Stimulated activated CD8-positive, alpha-beta memory T cell treated with anti-CD3 and anti-CD28 coated beads, Interleukin-2, amount 100 ng/mL, for 48 hours (primary cell): ENCODE measurements at regions not wholly inside any gene's neighbourhood (a gene's known extent, or its start where the extent isn't known, plus 50 kb on each side); places are given as distances from the start of the nearest gene placed in this dataset.
"Not testable (repeated sequence)": the region's sequence is repeated elsewhere in the genome, so short reads cannot be mapped to it uniquely, and the experiment has no call there.

Source experiments
- DNase-seq, 2 donors: peaks; one replicate each; pipeline ENCODE4 v3.0.0-alpha.2; 2020; ENCODE audit warnings: low read depth in 2 of 2

DNA sequence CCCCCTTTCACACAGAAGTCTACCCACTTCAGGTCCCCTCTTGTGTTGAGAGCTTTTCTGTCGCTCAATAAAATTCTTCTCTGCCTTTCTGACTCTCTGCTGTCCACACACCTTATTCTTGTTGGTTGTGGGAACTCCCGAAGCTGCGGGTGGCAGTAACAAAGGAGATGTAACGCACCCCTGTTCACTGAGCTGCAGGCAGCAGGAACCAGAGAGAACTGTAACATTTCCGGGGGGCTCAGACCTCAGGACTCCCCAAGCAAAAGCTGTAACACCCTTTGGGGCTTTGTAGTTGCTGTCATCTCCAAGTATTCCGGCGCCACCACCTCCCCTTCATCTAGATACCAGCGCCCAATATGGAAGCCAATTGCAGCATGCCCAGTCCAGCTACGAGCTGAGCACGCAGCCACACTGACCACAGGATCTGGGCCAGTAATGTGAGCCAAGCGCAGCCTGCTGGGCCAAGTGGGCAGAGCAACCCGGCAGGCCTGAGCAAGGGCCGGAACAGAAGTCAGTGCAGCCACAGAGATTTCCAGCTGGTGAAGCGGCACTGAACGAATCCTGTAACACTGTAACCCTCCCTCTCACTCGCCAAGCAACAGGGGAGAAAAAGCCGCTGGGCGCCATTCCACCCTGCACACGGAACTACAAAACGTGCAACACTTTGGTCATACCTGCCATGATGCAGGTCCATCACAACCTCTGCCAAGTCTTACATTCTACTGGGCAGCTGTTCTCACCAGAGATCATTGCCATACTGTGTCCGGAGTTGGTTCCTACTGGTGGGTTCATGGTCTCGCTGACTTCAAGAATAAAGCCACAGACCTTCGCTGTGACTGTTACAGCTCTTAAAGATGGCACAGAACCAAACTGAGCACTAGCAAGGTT lies 194.3 kb downstream of the SPATA31A6 start:
- not testable (repeated sequence) for DNase-seq

DNA sequence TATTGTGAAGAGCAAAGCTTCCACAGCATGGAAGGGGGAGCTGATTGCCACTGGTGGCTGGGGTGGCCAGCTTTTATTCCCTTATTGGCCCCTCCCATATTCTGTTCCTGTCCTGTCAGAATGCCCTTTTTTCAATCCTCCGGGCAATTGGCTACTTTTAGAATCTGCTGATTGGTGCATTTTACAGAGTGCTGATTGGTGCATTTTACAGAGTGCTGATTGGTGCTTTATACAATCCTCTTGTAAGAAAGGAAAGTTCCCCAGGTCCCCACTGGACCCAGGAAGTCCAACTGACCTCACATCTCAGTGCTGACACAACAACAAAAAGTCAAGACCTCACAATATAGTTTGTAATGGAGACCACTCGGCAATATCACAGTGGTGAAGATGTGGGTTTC lies 195.0 kb downstream of the SPATA31A6 start:
- no peak for DNase-seq

DNA sequence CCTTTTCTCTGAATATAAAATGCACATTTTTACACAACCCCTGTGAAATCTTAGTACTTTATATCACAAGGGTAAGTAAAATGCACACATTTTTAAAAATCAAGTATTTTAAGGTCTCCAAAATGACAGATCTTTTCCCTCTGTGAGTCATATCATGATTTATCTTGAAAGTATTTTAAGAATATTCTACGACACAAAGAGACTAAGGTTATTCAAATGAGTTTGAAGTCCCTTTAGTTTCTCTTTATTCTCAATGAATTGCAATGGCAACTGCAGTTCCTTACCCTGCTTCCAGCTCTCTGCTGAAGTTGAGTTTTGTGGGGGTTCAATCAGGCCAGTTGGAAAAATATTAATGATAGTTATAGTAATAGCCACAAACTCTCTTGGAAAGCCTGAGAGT lies 196.1 kb downstream of the SPATA31A6 start:
- DNase-seq, result not testable (repeated sequence)

DNA sequence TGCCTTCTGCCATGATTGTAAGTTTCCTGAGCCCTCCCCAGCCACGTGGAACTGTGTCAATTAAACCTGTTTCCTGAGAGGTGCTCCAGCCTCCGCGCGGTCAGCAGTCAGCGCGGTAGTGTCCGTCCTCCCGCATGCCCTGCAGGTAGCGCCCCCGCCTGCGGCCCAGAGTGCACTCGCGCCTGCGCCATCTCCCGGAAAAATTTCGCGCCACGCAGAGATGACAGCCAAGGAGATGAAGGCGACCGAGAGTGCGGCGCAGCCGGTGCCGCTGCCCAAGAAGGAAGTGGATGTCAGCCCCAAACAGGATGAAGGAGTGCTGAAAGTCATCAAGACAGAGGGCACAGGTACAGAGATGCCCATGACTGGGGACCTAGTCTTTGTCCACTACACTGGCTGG lies 201.1 kb downstream of the SPATA31A6 start:
- DNase-seq, result not testable (repeated sequence)

DNA sequence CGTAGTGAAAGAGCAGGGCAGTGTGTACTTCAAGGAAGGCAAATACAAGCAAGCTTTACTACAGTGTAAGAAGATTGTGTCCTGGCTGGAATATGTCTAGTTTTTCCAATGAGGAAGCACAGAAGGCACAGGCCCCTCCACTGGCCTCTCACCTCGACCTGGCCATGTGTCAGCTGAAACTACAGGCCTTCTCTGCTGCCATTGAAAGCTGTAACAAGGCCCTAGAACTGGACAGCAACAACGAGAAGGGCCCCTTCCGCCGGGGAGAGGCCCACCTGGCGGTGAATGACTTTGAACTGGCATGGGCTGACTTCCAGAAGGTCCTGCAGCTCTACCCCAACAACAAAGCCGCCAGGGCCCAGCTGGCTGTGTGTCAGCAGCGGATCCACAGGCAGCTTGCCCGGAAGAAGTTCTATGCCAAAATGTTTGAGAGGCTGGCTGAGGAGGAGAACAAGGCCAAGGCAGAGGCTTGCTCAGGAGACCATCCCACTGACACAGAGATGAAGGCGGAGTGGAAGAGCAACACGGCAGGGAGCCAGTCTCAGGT lies 202.2 kb downstream of the SPATA31A6 start:
- DNase-seq, result not testable (repeated sequence)

DNA sequence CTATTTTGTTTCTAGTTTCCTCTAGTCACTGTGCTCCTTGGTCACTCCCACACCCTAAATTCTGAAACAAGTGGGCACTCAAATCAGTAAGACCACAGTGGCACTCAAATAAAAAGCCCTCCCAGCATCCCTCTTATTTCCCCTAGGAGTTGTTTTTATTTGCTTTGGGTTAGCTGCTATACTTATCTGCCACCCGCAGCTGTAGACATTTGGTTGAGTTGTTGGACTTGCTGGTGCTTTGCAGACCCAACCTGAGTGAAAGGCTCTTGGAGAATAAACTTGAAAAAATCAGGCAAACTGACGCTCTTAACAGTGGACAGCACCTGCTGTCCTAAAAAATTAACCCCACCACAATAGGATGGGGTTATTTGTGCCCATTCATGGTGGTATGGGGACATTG lies 203.0 kb downstream of the SPATA31A6 start:
- no peak for DNase-seq

DNA sequence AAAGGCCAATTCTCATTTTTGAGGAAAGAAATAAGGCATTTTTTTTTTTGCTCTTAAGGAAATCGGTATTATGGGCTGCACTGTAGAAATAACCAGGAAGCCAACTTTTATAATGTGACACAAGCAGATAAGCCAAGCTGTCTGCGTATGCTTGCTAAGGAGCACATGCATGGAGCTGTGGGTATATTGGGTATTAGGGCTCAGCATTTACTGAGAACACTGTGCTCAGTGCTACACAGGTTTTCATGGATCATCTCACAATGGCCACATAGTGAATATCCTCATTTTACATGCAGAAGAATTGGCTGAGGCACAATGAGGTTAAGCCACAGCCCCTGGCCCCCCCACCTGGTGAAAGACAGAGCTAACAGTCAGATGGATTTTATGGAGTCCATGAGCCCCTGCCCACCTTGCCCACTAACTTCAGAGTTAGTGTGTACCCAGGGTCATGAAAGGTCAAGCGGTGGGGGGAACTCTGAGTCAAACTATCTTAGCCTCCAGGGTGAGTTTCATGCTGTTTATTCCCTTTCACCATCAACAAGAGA lies 204.8 kb downstream of the SPATA31A6 start:
- DNase-seq, result no peak

DNA sequence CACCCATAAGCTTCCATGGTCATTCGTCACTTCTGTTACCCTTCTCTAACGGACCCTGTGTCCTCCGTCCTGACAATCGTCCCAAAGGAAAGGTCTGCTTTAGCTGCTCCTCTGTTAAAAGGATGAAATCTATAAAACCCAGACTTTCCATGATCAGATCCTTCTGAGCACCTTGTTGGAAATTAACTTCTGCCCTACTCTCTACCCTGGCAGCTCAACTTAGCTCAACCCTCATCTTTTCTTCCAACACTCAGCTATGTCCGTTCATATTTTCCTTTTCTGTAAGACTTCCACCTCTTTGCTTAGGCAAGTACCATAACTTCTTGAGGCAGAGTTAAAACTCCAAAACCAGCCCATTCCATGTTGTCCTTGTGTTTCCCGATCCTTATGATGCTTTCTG lies 205.4 kb downstream of the SPATA31A6 start:
- no peak for DNase-seq

DNA sequence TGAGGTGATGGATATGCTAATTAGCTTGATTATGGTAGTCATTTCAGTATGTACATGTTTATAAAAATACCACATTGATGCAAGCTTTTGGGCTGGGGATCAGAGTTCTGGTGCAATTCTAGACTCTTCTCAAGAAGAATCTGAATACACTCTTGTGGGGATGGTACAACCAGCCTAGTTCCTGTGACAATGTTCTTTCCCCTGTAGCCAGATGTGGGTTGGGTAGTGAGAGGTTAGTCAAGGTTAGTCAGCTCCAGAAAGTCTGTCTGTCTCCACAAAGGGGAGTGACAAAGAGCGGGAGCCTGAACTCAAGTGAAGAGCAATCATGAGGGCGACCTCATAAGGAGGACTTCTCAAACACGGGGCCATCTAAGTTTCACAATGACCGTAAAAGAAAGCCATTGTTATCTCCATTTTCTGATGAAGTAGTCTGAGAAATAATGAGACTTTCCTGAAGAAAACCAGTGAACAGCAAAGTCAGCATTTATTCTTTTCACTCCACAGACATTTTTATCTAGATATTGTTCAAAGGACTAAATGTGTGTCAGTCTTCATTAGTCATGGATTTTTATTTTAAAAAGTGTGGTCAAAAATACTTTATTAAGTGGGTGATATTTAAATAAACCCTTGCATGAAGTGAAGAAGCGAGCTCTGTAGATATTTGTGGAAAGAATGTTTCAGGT lies 209.5 kb downstream of the SPATA31A6 start:
- not testable (repeated sequence) for DNase-seq

DNA sequence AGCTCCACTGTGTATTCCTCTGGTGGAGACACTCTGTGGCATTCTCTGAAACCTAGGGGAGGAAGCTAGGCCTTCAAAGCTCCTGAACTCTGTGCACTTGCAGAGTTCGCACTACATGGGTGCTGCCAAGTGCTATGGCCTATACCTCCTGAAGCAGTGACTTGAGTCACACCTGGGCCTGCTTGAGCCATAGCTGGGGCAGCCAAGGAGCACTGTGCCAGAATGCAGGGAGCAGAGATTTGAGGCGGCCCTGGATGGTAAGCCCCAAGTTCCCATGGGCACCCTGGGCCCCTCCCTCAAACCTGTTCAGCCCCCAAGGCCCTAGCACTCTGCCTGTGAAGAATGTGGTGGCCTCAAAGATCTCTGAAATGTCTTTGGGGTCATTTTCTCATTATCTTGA lies 212.9 kb downstream of the SPATA31A6 start:
- no peak for DNase-seq

DNA sequence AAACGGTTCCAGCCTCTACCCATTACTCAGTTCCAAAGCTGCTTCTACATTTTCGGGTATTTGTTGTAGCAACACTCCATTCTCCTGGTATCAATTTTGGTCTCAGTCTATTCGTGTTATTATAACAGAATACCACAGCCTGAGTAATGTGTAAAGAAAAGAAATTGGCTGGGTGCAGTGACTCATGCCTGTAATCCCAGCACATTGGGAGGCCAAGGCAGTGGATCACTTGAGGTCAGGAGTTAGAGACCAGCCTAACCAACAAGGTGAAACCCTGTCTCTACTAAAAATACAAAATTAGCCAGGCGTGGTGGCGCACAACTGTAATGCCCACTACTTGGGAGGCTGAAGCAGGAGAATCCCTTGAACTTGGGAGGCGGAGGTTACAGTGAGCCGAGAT lies 213.9 kb downstream of the SPATA31A6 start:
- not testable (repeated sequence) for DNase-seq

DNA sequence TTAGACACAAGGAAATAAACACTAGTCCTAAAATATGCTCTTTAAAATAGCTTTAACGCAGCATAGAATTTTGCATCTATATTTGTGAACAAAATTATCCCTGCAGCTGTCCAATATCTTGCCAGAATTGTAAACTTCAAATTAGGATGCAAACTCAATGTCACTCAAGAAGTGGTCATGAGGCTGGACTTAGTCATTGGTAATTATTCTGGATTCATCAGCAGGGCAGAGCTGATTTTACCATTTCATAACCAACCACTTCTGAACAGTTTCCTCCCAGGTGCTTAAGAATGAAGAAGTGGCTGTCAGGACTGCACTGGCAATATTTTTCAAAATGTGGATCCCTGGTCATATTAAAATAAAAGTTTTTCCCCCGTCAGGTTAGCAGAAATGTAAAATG lies 219.5 kb downstream of the SPATA31A6 start:
- DNase-seq, result not testable (repeated sequence)

DNA sequence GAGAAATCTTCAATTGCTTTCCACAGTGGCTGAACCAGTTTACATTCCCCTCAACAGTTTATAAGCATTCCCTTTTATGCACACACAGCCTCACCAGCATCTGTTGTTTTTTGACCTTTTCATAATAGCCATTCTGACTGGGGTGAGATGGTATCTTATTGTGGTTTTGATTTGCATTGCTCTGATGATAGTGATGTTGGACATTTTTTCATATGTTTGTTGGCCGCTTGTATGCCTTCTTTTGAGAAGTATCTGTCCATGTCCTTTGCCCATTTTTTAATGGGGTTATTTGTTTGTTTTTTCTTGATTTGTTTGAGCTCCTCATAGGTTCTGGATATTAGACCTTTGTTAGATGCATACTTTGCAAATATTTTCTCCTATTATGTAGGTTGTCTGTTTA lies 226.1 kb downstream of the SPATA31A6 start:
- not testable (repeated sequence) for DNase-seq

DNA sequence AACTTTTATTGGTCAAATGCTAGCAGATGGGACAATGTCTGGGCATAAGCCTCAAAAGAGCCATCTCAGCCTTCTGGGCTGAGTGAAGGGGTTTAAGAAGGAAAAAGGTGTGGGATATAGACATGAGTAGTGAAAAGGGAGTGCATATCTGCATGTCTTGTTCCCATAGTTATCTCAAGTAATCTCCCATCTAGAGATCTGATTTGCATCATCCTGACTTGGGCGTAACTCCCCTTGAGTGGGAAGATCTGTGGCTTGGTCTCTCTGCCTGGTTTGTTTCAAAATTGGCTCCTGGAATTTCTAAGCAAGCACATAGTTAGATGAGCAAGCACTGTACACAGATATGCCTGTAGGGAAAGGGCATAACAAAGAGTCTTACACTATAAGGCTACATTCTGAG lies 228.9 kb downstream of the SPATA31A6 start:
- not testable (repeated sequence) for DNase-seq

DNA sequence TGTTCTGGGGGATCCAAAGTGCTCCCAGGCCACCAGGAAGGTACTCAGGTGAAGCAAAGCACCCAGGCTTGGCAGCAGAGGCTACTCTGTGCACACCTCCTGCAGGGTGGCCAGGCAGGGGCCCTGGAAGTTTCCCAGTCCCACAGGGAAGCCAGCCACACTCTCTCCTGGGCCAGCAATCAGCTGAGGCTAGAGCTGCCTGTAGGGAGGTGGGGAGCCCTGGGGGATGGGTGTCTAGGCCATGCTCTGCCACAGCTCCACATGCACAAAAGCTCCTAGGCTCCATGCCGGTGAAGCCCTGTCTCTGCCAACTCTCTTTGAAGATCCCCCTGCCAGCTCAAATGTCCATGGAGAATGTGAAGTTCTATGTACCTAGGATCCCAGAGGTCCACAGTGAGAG lies 231.4 kb downstream of the SPATA31A6 start:
- DNase-seq, result not testable (repeated sequence)

DNA sequence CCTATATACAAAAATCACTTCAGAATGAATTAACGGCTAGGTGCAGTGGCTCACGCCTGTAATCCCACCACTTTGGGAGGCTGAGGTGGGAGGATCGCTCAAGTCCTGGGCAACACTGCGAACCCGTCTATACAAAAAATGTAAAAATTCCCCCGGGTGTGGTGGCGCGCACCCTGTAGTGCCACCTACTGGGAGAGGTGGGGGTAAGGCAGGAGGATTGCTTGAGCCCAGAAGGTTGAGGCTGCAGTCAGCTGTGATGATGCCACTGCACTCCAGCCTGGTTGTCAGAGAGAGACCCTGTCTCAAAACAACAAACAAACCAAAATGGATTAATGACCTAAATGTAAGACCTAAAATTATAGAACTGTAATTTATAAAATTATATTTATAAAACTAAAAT lies 236.2 kb downstream of the SPATA31A6 start:
- not testable (repeated sequence) for DNase-seq

DNA sequence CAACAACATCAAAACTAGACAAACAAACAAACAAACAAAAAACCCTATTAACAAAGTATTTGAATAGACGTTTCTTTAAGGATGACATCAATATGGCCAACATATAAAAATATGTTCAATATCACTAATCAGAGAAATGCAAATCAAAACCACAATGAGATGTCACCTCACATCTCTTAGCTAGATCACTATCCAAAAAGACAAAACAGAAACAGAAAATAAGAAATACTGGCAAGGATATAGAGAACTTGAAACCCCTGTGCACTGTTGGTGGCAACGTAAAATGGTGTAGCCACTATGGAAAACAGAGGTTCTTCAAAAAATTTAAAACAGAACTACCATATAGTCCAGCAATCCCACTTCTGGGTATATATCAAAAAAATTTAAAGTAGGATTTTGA lies 236.9 kb downstream of the SPATA31A6 start:
- DNase-seq, result not testable (repeated sequence)

DNA sequence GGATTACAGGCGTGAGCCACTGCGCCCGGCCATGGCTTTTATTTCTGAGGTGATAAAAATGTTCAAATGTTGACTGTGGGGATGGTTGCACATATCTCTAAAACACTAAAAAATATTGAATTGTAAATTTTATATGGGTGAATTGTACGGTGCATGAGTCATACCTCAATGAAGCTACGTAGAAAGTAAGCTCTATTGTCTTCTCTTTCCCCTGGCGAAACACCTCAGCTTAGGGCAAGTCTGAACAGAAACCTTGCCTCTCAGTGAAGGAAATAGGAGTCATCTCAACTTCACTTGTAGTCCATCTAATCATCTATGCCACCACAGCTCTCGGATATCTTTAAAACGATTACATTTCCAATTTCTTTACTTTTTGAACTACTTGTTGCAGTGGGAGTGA lies 238.2 kb downstream of the SPATA31A6 start:
- DNase-seq, result not testable (repeated sequence)

DNA sequence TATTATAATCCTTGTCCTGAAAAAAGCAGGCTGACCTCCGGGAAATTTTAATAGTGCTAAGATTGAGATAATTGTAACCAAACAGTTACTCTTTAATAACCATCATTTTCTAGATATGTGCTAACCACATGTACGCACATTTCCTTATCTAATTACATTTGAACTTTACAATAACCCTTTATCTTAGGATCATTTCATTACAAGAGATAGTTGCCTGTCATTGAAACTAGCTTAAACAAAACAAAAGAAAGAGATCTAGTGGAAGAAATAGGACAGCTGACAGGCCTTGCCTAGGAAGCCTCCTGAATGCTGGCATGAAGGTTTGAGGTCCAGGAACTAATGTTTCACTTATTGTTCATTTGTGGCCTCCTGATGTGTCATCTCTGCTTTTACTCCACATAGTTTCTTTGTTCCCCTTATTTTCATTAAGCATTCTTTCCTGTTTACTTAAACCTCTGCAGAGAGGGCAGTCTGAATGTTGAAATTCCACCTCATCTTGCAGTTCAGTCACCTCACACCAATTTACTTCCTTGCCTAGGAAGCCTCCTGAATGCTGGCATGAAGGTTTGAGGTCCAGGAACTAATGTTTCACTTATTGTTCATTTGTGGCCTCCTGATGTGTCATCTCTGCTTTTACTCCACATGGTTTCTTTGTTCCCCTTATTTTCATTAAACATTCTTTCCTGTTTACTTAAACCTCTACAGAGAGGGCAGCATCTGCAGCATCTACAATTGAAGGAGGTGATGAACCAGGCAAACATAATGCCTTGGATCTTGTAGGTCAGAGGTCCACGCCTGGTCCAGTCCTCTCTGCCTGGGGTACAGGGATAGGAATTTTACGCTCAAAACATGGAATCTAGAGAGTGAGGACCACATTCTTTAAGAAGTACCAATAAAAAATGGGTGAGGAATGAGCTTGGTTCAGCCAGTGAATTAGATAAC lies 247.5 kb downstream of the SPATA31A6 start:
- DNase-seq, result not testable (repeated sequence)

DNA sequence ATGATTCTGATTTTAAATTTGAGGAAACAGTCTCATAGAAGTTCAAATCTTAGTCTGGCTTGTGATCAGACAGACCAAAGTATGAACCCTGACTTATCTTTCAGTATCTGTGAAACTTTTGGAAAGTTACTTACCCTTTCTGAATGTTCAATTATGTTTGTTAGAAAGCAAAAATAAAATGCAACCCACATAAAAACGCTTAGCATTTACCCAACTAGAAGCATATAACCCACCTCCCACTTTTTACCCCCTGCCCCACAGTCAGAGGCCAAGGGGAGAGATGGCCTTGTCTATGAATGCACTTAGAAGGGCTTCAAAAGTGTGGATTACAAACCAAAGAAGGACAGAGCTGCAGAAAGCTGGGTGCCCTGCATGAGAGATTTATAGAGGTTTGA lies 248.2 kb downstream of the SPATA31A6 start:
- DNase-seq, result not testable (repeated sequence)
